GM21619 (cell line): ENCODE measurements at regions not wholly inside any gene's neighbourhood (a gene's known extent, or its start where the extent isn't known, plus 50 kb on each side); places are given as distances from the start of the nearest gene placed in this dataset.
A peak's percentile ranks its signal among the peaks of the same experiment; 100 is the strongest.

Experiments
- ATAC-seq: cut with Tn5 transposase; IDR thresholded peaks from one replicate; pipeline ENCODE4 v1.9.1; 2021; ENCODE audit not compliant: unreplicated experiment

DNA sequence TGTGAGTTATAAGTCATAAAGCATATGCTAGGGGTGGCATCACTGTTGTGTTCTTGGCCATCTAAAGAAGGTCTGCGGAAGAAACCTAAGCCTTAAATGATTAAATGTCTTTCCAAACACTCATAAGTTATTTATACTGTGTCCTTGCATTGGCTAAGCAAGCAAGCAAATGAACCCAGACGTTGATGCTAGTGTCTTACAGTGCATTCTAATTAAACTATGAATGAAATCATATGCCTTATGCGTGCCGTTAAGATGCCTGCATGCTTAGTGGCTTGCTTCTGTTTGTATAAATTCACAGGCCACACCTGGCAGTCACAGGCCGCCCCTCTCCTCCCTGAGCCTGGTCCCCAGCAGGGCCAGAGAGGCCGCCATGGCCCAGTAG lies 49.9 kb downstream of the RIN2 start:
- no peak for ATAC-seq

DNA sequence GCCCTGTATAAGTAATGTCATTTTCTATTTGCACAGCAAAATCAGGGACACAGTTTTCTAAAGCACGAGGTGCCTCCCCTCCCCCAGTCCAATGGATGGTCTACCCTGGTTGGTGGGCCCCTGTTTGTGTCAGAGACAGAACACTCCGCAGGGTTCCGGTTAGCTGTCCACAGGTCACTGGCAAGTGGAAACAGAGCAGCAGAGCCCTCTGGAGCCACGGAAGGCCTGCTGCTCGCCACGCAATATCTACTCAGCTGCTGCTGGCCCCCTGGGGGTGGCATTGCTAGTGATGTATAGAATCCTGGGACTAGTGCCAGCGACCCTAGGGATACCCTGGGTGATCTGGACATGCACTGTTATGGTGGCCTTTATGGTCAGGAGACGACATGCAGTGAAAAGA lies 50.4 kb downstream of the RIN2 start:
- no peak for ATAC-seq

- ATAC-seq, result no peak
Observed at GRCh38 chr20:19809505-19809904, 51.4 kb downstream of the RIN2 start.

GRCh38 chr20:19811231-19811630 lies 53.2 kb downstream of the RIN2 start:
- ATAC-seq, result no peak

GRCh38 chr20:19812056-19812455 lies 54.0 kb downstream of the RIN2 start:
- no peak for ATAC-seq

DNA sequence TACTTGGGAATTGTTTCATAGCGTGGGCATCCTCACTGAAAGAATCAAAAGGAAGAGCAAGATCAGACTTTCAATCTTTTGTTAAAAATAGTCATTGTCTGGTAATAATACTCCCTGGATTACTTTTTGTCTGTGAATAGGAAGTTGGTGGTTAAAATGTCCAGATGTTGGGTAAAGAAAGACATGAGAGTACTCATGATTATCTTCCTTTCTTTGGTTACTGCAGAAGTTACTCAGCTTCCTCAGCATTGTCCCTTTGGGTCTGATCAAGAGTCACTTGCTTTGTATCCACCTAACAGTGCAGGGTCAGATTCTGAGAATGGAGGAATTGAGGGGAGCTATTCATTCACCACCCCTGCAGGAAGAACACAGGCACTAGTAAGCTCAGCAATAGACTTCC lies 54.6 kb downstream of the RIN2 start:
- no peak for ATAC-seq

GRCh38 chr20:19813846-19814640 lies 56.0 kb downstream of the RIN2 start:
- no peak for ATAC-seq

GRCh38 chr20:19815553-19815991 lies 57.5 kb downstream of the RIN2 start:
- no peak for ATAC-seq

- no peak for ATAC-seq
Observed at GRCh38 chr20:19816386-19816785, 58.3 kb downstream of the RIN2 start.

DNA sequence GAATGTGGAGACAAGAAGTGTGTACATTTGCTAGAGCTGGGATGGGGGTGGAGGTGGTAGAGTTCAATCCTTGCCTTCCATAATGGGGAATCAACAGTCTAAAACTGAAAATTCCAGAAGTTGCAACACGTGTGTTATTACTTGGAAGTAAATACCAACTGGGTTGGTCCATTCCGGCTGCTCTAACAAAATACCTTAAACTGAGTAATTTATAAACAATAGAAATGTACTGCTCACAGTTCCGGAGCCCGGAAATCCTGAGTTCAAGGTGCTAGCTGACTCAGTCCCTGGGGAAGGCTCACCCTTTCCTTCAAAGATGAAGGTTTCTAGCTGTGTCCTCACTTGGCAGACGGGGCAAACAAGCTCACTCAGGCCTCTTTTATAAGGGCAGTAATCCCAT lies 59.0 kb downstream of the RIN2 start:
- ATAC-seq, result no peak

DNA sequence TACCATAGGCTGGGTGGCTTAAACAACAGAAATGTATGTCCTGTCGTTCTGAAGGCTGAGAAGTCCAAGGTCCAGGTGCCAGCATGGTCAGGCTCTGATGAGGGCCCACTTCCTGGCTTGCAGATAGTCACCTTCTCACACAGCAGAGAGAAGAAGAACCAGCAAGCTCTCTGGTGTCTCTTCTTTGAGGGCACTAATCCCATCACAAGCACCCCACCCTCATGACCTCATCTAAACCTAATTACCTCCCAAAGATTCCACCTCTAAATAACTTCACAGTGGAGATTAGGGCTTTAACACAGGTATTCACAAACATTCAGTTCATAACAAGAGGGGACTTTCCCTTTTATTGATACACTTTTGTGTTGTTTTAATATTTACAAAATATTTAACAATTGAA lies 61.1 kb downstream of the RIN2 start:
- ATAC-seq, result no peak

DNA sequence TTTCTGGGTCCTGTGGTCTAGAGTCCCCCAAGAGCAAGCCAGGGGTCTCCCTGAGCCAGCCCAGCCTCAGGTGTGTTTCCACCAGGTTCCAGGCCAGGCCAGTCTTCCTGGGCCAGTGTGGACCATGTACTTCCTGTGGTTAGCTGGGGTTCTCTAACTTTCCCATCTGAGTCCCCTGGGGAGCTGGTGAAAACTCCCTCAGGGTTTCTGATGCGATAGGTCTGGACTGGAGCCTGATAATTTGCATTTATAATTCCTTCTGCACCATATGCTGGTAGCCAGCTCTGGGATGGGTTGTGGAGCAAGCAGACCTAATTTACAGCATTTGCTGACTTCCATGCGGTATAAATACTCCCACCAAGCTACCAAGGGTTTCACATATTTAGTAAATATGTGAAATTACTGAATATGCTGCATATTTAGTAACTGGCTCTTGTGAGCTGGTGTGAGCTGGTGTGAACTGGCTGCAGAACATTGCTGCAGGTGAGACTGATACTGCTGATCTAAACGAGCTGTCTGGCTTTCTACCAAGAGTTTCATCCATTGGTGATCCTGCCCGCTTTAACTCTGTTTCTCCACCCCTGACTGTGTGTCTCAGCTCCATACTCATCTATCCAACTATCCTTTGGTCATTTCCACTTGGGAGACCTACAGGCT lies 62.6 kb downstream of the RIN2 start:
- ATAC-seq, result no peak

DNA sequence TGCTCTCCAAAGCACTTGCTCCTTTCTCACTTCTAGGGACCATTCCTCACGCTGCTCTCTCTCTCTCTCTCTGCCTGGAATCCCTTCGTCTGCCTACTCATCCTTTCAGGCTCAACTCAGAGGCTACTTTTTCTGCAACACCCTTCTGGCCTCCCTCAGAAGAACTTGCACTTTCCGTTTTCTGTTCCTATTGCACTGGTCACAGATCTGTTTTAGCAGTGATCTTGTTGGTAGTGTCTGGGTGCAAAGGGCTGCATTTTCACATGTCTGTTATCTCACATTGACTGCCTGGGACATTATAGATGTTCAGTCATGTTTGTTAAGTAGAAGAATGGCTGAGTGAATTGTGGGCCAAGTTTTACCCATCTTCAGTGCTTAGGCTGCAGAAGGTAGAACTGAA lies 63.5 kb downstream of the RIN2 start:
- no peak for ATAC-seq

DNA sequence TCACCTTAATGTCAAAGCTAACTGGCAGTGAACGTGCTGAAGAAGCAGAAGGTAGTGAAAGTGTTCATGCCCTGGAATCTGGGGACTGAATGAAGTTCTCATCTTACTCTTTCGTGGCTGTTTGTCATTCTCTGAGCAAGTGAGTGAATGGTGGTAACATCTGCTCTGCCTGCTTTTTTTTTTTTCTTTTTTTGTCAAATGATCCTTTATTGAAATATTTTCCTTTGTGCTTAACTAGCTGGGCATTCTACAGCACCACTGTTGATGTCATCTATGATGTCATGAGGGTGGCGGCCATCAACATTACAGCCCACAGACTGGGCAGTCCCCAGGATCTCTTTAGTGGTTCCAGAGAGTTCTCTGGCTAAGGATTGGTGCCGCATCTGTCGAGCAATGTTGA lies 65.2 kb downstream of the RIN2 start:
- no peak for ATAC-seq

- ATAC-seq, result no peak
Observed at GRCh38 chr20:19823971-19824370, 65.9 kb downstream of the RIN2 start.

GRCh38 chr20:19824861-19825260 lies 66.8 kb downstream of the RIN2 start:
- ATAC-seq, result no peak

DNA sequence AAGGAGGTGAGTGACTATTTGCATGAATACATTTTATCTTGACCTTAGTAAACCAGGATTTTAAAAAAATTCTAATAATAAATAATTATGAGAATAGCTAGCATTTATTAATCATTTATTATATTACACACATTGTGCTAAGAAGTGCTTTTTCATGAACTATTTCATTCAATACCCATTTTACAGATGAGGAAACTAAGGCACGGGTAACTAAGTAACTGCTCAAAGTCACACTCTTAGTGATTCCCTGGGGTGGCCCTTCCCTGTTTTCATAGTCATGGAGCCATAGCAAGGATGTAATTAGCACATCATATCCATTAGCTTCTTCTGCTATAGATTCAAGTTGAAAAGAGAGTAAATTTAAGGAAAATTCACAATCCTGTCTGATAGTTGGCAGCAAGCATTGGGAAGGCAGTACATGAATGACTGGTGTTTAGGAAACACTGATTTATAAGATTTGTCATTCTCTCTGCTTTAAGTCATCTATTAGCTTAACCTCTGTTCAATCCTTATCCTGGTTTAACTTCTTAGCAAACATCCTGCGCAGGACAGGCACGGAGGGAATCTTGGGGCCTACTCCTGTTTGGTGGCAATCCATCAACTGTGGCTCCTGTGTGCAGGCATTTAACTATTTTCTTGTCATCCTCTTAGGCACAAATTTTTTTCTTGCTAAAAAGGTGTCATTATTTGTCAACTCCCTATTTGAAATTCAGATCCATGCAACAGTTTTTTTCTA lies 68.3 kb downstream of the RIN2 start:
- no peak for ATAC-seq

DNA sequence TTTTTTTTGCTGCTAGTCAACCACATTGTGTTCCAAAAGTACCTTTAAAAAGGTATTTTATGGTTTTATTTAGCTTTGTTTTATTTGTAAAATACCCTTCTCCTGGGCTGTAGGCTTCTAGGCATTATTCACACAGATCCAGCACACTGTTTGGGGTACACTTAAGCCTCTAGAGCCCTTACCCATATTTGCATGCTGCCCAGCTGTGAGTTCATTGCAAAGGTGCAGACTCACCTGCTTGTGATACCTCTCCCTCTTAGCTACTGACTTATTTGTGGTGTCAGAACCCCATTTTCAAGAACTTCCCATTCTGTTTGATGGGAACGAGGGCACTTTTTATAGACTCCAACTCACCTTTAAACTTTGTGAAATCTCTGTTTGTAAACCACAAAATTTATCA lies 69.8 kb downstream of the RIN2 start:
- peak; percentile 15 for ATAC-seq

DNA sequence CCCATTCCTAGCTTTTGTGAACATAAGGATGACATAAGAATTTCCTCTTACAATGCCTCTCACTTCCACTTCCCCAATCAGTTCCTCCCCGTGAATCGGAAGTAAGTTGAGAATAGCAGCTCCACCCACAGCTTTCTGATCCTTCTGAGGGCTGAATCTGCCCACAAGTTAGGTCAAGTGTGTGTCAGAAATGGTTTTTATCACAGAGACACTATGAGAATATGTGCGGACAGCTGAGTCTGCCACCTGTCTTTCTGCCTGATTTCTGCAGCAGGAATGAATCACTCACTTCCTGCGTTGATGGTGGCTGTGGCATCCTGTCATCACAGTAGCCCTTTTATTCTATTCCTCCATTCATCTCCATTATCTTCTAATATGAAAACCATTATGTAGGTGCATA lies 70.2 kb downstream of the RIN2 start:
- ATAC-seq, result peak; percentile 95

- ATAC-seq, result no peak
Observed at GRCh38 chr20:19830211-19830785, 72.2 kb downstream of the RIN2 start.

- ATAC-seq, result no peak
Observed at GRCh38 chr20:19832875-19833274, 74.8 kb downstream of the RIN2 start.

DNA sequence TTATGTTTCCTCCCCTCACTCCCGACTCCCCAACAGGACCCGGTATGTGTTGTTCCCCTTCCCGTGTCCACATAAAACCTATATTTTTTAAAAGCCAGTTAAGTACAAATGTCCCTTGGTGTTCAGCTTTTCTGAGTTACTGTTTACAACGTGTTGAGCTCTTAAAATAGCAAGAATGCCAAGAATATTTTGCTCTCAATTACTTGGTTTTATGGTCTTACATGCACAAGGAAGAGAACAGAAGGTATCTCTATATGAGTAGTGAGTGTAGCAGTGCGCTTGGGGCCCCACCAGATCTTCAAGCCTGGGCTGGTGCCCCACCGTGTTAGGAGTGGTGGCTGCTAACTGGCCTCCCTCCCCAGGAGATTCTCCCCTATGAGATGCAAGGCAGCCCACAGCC lies 75.3 kb downstream of the RIN2 start:
- ATAC-seq, result no peak
